GM21576 (cell line): ENCODE measurements at regions not wholly inside any gene's neighbourhood (a gene's known extent, or its start where the extent isn't known, plus 50 kb on each side); places are given as distances from the start of the nearest gene placed in this dataset.

Source experiments
- ATAC-seq: cut with Tn5 transposase; IDR thresholded peaks from one replicate; pipeline ENCODE4 v1.9.1; 2021; ENCODE audit warnings: mild to moderate bottlenecking, moderate library complexity; ENCODE audit not compliant: unreplicated experiment

DNA sequence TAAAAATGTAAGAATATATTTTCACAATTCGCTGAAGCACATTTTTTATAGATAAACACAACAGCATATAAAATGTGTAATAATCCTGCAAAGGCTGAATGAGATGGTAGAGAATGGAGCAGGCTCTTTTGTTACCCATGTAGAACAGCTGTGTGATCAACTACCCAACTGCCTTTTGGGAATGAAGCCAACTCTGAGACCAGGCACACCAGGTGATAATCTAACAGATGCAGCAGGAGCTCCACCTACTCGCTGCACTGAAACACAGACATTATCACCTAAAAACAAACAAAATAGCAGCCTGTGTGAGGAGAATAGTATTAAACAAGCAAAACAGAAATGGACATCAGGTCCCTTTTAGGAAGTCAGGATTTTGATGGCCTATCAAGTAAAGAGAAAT, 183.3 kb downstream of the CCDC59 start:
- no peak for ATAC-seq

DNA sequence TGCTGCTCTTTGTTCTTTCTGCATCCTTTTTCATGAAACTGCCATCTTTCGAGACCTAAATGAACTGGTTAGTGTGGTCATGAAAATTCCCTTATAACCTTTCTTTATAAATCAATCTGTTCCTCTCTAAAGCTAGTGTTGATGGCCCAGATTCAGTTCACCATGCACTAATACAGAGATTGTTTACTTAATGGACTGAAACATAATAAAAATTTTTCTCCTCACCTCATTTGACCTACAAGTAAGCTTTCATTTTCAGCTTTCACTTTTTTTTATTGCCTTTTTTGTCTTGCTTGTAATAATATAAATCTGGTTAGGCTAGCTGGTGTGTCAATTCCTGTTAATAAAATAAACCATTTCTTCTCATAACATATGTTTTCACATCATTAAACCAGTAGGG, 183.8 kb downstream of the CCDC59 start:
- ATAC-seq: no peak

DNA sequence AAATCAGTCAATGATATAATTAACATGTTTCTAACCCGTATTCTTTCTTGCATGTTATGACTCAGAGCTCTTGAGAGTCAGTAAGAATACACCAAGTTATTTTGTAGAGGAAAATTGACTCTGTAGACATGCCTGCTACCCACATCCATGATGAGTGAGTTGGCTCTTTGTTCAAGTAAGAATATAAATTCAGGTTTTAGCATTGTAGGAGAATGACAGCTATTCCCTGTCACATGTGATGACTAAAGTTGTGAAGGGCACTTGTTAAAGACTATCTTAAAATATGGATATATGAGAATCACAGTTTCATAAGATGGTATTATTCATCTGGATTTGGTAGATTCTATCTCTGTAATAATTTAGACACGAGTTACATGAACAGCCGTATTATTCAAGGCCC, 209.1 kb downstream of the CCDC59 start:
- no peak for ATAC-seq

GRCh38 chr12:82146740-82147139, 211.4 kb downstream of the CCDC59 start:
- no peak for ATAC-seq

DNA sequence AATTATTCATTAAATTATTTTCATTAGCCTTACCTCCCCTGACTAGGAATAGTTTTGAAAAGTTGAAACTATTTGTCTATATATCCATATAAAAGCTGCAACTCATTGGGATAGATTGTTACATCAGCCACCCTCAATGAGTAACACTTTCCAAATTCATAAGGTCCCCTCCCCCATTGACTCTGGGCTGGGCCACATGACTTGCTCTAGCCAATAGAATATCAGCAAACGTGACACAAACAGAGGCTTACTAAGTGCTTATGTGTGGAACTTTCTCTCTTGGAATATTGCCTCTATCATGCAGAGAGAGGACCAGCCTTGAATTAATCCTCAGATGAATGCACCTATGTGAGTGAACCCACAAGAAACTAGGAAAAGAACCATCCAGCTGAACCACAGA, 213.7 kb downstream of the CCDC59 start:
- no peak for ATAC-seq

DNA sequence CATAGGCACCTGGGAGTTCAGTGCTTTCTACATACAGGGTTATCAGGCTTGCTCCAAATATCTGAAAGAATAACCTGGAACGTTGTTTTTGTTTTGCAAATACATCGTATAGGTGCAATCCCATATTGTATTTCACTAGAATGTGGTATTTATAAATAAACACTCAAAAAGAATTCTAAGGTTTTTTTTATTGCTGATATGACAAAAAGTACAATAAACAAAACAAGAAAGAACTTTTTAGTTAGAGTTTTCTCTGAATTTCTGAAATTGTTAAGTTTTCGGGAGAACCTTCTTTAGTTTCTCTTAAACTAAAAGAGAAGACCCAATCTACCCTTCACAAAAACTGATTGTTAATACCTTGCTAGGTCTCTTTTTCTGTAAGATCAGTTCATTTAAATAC, 225.8 kb downstream of the CCDC59 start:
- ATAC-seq: no peak

DNA sequence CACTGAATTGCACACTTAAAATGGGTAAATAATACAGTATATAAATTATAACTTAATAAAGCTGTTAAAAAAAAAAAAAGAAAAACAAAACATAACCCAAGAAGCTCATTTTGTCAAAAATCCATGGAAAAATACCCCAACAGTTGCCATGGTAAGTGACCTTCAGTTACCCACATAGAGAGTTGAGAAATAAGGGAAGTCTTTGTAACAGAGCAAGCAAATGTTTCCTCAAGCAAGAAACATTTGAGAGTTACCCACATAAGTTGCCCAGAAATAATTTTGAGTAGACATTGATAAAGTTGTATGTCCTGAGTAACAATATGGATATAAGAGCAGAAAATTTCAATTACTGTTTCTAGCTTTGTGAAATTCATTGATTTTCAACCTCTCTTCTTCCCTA, 227.4 kb downstream of the CCDC59 start:
- no peak for ATAC-seq

DNA sequence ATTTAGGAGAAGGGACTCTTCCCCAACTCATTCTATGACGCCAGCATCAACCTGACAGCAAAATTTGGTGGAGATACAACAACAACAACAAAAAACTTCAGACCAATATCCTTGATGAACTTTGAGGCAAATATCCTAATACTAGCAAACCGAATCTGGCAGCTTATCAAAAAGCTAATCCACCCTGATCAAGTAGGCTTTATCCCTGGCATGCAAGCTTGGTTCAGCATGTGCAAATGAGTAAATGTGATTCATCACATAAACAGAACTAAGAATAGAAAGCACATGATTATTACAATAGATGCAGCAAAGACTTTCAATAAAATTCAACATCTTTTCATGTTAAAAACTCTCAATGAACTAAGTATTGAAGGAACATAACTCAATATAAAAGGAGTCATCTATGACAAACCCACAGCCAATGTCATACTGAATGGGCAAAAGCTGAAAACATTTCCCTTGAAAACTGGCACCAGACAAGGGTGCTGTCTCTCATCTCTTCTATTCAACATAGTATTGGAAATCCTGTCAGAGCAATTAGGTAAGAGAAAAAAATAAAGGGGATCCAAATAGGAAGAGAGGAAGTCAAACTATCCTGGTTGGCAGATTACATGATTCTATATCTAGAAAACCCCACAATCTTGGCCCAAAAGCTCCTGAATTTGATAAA, 233.3 kb downstream of the CCDC59 start:
- ATAC-seq: no peak

- ATAC-seq: no peak
These were observed 236.6 kb downstream of the CCDC59 start for GRCh38 chr12:82121545-82121944.

- no peak for ATAC-seq
These were observed 237.3 kb downstream of the CCDC59 start for GRCh38 chr12:82120901-82121300.

- ATAC-seq: no peak
These were observed 248.9 kb downstream of the CCDC59 start for GRCh38 chr12:82109243-82109642.

DNA sequence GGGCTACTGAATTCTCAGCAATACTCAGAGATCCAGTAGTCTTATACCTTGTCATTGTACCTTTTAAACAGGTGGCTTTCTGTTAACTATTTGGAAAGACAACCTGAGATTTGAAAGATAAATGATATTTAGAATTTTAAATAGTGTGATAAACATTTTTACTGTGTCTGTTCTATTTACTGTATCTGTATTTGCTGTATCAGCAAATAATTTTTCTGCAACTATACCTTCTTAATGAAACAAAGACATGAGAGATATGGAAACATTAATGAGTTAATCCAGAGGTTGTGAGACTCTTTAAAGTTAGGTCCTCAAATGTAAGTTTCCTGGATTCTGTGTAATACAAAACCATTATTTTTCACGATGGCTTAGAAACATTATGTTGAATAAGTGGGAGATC, 249.6 kb downstream of the CCDC59 start:
- ATAC-seq: no peak

DNA sequence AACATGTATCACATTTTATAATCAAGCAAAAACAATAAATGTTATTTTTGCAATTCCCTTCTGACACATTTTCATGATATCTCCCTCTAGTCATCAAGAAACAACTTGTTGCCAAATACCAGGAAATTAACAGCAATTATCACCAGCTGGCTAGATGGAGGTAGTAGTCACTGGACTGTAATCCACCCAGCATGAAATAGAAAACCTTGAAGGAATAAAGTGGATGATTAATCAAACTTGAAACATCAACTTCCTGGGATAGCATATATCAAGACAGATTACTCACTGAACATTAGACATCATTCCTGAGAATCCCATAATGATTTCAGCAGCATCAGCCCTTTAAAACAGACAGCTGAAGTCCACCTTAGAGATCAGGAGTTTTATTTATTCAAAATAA, 259.0 kb downstream of the CCDC59 start:
- no peak for ATAC-seq

DNA sequence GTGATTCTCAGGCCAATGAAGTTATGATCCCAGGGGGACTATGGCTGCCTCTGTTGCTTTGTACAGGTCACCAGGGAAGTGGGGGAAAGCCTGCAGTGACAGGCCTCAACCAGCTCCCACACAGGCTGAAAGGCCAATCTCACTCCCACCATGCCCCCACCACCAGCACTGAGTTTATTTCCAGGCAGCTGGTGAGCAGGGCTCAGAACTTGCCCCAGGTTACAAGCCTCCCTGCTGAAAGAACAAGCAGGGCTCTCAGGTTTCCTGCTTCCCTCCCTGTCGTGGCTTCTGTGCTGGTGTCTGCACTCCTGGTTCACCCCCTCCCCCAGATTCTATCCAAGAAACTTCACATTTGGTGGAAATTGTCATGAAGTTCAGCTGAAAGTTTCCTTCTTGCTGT, 260.3 kb downstream of the CCDC59 start:
- no peak for ATAC-seq

GRCh38 chr12:82097438-82097837, 260.7 kb downstream of the CCDC59 start:
- ATAC-seq: no peak

GRCh38 chr12:82090165-82090564, 268.0 kb downstream of the CCDC59 start:
- ATAC-seq: no peak

DNA sequence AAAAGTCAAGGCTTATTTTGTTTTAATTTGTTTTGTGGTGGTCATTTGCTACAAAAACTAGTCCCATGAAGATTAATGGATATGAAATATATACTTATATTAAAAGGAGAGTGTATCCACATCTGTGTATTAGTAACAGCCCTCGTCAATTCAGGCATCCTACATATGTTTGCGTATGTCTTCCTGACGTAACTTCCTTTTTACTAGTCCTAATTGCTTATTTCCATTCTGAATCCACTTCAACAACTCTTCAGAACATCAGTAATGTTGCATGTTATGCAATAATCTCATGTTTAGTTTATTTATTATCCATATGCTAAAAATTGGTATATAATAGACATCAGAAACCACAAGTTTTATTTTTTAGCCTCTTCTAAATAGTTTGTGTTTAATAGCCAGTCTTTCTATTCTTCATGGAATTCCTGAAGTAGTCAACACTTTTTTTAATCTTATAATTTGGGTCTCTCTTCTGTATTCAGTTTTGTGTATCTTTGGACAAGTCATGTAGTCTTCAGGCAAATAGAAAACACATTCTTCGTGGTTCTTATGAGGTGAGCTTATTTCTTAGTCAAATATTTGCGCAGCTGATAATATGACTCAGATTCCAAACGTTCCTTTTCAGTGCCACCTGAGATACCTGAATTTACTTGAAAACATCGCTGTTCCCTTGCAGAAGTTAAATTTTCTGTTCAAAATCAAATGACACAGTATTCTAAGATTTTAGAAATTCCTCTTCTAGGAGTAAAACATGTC, 268.6 kb downstream of the CCDC59 start:
- no peak for ATAC-seq

DNA sequence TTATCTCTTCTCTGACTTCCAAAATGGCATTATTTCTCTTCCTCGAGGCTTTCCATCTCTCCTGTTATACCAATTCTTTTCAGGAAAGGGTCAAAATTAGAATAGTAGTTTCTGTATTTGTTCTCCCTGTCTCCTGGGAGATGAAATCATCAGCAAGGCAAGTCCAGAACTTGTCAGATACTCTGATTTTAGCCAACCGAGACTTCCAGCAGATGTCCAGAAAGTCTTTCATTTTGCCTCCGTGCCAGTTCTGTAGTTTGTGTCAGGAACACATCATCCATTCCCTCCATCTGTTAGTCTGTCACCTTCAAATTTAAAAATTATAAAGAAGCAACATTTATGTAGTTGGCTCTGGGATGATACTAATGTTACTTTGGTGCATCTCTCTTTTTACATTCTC, 275.7 kb downstream of the CCDC59 start:
- no peak for ATAC-seq

DNA sequence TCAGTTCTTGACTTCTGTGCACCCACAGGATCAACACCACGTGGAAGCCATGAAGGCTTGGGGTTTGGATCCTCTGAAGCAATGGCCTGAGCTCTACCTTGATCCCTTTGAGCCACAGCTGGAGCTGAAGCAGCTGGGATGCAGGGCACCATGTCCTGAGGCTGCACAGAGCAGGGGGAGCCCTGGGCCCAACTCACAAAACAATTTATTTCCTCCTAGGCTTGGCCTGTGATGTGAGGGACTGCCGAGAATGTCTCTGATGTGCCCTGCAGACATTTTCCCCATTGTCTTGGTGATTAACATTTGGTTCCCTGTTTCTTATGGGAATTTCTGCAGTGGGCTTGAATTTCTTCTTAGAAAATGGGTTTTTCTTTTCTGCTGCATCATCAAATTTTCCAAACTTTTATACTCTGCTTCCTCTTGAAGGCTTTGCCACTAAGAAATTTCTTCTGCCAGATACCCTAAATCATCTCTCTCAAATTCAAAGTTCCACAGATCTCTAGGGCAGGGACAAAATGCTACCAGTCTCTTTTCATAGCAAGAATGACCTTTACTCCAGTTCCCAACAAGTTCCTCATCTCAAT, 288.2 kb downstream of the CCDC59 start:
- no peak for ATAC-seq

GRCh38 chr12:82058197-82058596, 299.0 kb upstream of the PPFIA2 start:
- no peak for ATAC-seq

GRCh38 chr12:82057770-82058169, 298.6 kb upstream of the PPFIA2 start:
- ATAC-seq: no peak

GRCh38 chr12:82055391-82055790, 296.2 kb upstream of the PPFIA2 start:
- no peak for ATAC-seq
